Mesodermal cell (in vitro differentiated cells): ENCODE measurements at regions not wholly inside any gene's neighbourhood (a gene's known extent, or its start where the extent isn't known, plus 50 kb on each side); places are given as distances from the start of the nearest gene placed in this dataset.

Source experiments
- H3K27ac ChIP-seq: 2 replicates; pipeline ENCODE4 v1.7.0; 2013; ENCODE audit warnings: mild to moderate bottlenecking, low read depth, low read length, moderate library complexity; ENCODE audit not compliant: severe bottlenecking
- H3K36me3 ChIP-seq: 2 replicates; pipeline ENCODE4 v1.7.1; 2013; ENCODE audit warnings: mild to moderate bottlenecking, low read length, moderate library complexity; ENCODE audit not compliant: control insufficient read depth, insufficient read depth
- H3K4me1 ChIP-seq: one replicate; pipeline ENCODE4 v1.7.1; 2013; ENCODE audit warnings: mild to moderate bottlenecking, low read length; ENCODE audit not compliant: insufficient read depth, control insufficient read depth, poor library complexity, severe bottlenecking
- H3K4me3 ChIP-seq: 2 replicates; pipeline ENCODE4 v1.7.0; 2013; ENCODE audit warnings: low read length, control low read depth, mild to moderate bottlenecking; ENCODE audit not compliant: insufficient read depth, poor library complexity, severe bottlenecking; ENCODE audit errors: extremely low read depth
- H3K9me3 ChIP-seq: 2 replicates; pipeline ENCODE4 v1.7.1; 2013; ENCODE audit warnings: mild to moderate bottlenecking, low read length, moderate library complexity; ENCODE audit not compliant: control insufficient read depth
- WGBS, 2 experiments: methylation state at CpG; one replicate each; pipeline ENCODE4 v1.1.5; 2013; ENCODE audit warnings: missing lambda C conversion rate in 2 of 2; ENCODE audit not compliant: insufficient coverage in 2 of 2; 5-methylcytosine and 5-hydroxymethylcytosine counted together

- no peak overlapping the region for H3K4me3 ChIP-seq
- H3K36me3 ChIP-seq = no peaks in the 10 kb centered on the region
- peaks cover 4% of the 10 kb centered on the region for H3K4me1 ChIP-seq
- H3K27ac ChIP-seq = no peak overlapping the region
- H3K9me3 ChIP-seq = no peaks in the 10 kb centered on the region
- 0% methylated on average over 1 of the region's 1 CpG; no CpG with 5 or more reads in 1 of the 2 experiments for WGBS, 2 experiments
These were observed 70.8 kb upstream of the SLC35B3 start for GRCh38 chr6:8506126-8506525.

DNA sequence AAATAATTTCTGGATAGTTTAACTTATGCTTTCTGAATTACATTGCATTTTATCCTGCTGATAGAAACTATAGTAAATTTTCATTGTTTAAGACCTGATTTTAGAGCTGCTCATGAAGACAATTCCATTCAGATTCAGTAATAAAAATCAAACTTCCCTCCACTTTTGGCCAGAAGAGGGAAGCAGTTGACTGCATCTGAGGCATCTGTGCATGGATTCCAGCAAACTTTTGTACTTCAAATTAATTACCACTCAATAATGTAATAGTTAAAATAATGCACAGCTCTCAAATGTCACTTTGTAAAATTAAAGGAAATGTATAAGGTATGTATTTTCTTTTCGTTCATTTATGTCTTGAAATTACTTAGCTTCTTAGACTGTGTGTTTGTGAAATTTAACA, 64.2 kb upstream of the SLC35B3 start:
- no peaks in the 10 kb centered on the region for H3K9me3 ChIP-seq
- no CpG with 5 or more reads among the region's 1 CpG for WGBS, 2 experiments
- no peak overlapping the region for H3K27ac ChIP-seq
- H3K36me3 ChIP-seq = no peaks in the 10 kb centered on the region
- H3K4me1 ChIP-seq = no peaks in the 10 kb centered on the region
- no peak overlapping the region for H3K4me3 ChIP-seq

GRCh38 chr6:8494730-8495129, 59.4 kb upstream of the SLC35B3 start:
- H3K4me3 ChIP-seq = no peak overlapping the region
- no peaks in the 10 kb centered on the region for H3K9me3 ChIP-seq
- no peak overlapping the region for H3K27ac ChIP-seq
- 85 to 87% methylated on average over 3 to 5 of the region's 5 CpGs for WGBS, 2 experiments
- H3K4me1 ChIP-seq = no peaks in the 10 kb centered on the region
- no peaks in the 10 kb centered on the region for H3K36me3 ChIP-seq

- no peaks in the 10 kb centered on the region for H3K36me3 ChIP-seq
- H3K4me3 ChIP-seq = no peak overlapping the region
- H3K4me1 ChIP-seq = no peaks in the 10 kb centered on the region
- WGBS, 2 experiments = no CpG with 5 or more reads among the region's 2 CpGs
- no peak overlapping the region for H3K27ac ChIP-seq
- H3K9me3 ChIP-seq = no peaks in the 10 kb centered on the region
These were observed 57.3 kb upstream of the SLC35B3 start for GRCh38 chr6:8492536-8493133.
